CD14-positive monocyte (primary cell): ENCODE measurements at regions not wholly inside any gene's neighbourhood (a gene's known extent, or its start where the extent isn't known, plus 50 kb on each side); places are given as distances from the start of the nearest gene placed in this dataset.

ENCODE experiments used
- DNase-seq, 3 donors: peaks; one replicate each; pipeline ENCODE4 v3.0.0-alpha.2; 2011 to 2022
- H2AFZ ChIP-seq: 2 replicates; pipeline ENCODE4 v1.6.0; 2012; ENCODE audit warnings: mild to moderate bottlenecking, low read depth, low read length, inconsistent platforms; ENCODE audit not compliant: insufficient read depth, poor library complexity, severe bottlenecking
- H3K27ac ChIP-seq, 2 donors: 1 replicate in 1 of 2; 2 replicates in 1 of 2; pipeline ENCODE4 v1.5.1; 2012 to 2013; ENCODE audit warnings: low read length in 2 of 2, control low read depth in 1 of 2, inconsistent platforms in 1 of 2, low read depth in 1 of 2, mild to moderate bottlenecking in 1 of 2
- H3K27me3 ChIP-seq, 2 donors: one replicate each; pipeline versions ENCODE4 v1.6.0 to v1.6.1; 2011 to 2013; ENCODE audit warnings: low read length in 2 of 2; ENCODE audit not compliant: control insufficient read depth in 2 of 2, insufficient read depth in 2 of 2
- H3K36me3 ChIP-seq, 2 donors: replicated peaks in 1 of 2; 1 replicate in 1 of 2; 2 replicates in 1 of 2; pipeline versions ENCODE4 v1.5.1 to v1.6.1; 2012 to 2013; ENCODE audit warnings: low read length in 2 of 2, control low read depth in 1 of 2, inconsistent platforms in 1 of 2, mild to moderate bottlenecking in 1 of 2; ENCODE audit not compliant: insufficient read depth in 2 of 2, control insufficient read depth in 1 of 2
- H3K4me1 ChIP-seq, 2 donors: 1 replicate in 1 of 2; 2 replicates in 1 of 2; pipeline versions ENCODE4 v1.5.1 to v1.6.1; 2012 to 2013; ENCODE audit warnings: low read length in 2 of 2, control low read depth in 1 of 2, inconsistent platforms in 1 of 2, mild to moderate bottlenecking in 1 of 2, moderate library complexity in 1 of 2; ENCODE audit not compliant: insufficient read depth in 2 of 2, control insufficient read depth in 1 of 2
- H3K4me2 ChIP-seq: replicated peaks from 2 replicates; pipeline ENCODE3; 2012; ENCODE audit warnings: low read length, moderate library complexity, mild to moderate bottlenecking; ENCODE audit not compliant: poor library complexity, severe bottlenecking; ENCODE audit errors: extremely low read depth
- H3K4me3 ChIP-seq, 3 experiments: fragments of 200-600 bp in 1 of 3; sonication (generic) in 1 of 3; replicated peaks in 1 of 3; 1 replicate in 2 of 3; 2 replicates in 1 of 3; pipeline ENCODE4 v1.5.1; 2011 to 2013; ENCODE audit warnings: low read length in 3 of 3, mild to moderate bottlenecking in 3 of 3, control low read depth in 2 of 3, low read depth in 2 of 3, inconsistent platforms in 1 of 3, moderate library complexity in 1 of 3
- H3K79me2 ChIP-seq: 2 replicates; pipeline ENCODE4 v1.6.0; 2012; ENCODE audit warnings: mild to moderate bottlenecking, control low read depth, inconsistent platforms, low read length, moderate library complexity; ENCODE audit not compliant: insufficient read depth
- H3K9ac ChIP-seq: 2 replicates; pipeline ENCODE4 v1.6.0; 2017; ENCODE audit warnings: low read length, mild to moderate bottlenecking; ENCODE audit not compliant: insufficient read depth, poor library complexity, severe bottlenecking
- H3K9me3 ChIP-seq, 2 donors: replicated peaks in 1 of 2; 1 replicate in 1 of 2; 2 replicates in 1 of 2; pipeline versions ENCODE4 v1.5.1 to v1.6.1; 2012 to 2013; ENCODE audit warnings: low read length in 2 of 2, control low read depth in 1 of 2; ENCODE audit not compliant: control insufficient read depth in 1 of 2, insufficient read depth in 1 of 2
- H4K20me1 ChIP-seq: 2 replicates; pipeline ENCODE4 v1.6.0; 2012; ENCODE audit warnings: mild to moderate bottlenecking, low read length, control low read depth, moderate library complexity; ENCODE audit not compliant: insufficient read depth
- H3K27ac Mint-ChIP-seq, 7 donors: one replicate each; pipeline ENCODE4 v1.8.0; 2020; ENCODE audit warnings: mild to moderate bottlenecking in 7 of 7, mixed read lengths in 7 of 7, moderate library complexity in 6 of 7, inconsistent platforms in 2 of 7
- H3K27me3 Mint-ChIP-seq, 3 donors: one replicate each; pipeline ENCODE4 v1.8.0; 2021 to 2022; ENCODE audit warnings: low read depth in 3 of 3, mild to moderate bottlenecking in 3 of 3, mixed read lengths in 3 of 3, moderate library complexity in 3 of 3, inconsistent platforms in 1 of 3
- H3K36me3 Mint-ChIP-seq, 2 donors: one replicate each; pipeline ENCODE4 v1.8.0; 2020; ENCODE audit warnings: mixed read lengths in 2 of 2, inconsistent platforms in 1 of 2, mild to moderate bottlenecking in 1 of 2
- H3K4me1 Mint-ChIP-seq: one replicate; pipeline ENCODE4 v1.8.0; 2020; ENCODE audit warnings: mild to moderate bottlenecking, mixed read lengths
- H3K4me3 Mint-ChIP-seq, 2 donors: one replicate each; pipeline ENCODE4 v1.8.0; 2020; ENCODE audit warnings: mild to moderate bottlenecking in 2 of 2, mixed read lengths in 2 of 2, moderate library complexity in 1 of 2
- H3K9me3 Mint-ChIP-seq, 7 donors: one replicate each; pipeline ENCODE4 v1.8.0; 2020 to 2022; ENCODE audit warnings: mixed read lengths in 7 of 7, mild to moderate bottlenecking in 6 of 7, moderate library complexity in 6 of 7, inconsistent platforms in 2 of 7
- CTCF ChIP-seq: fragments of 200-600 bp; IDR thresholded peaks from one replicate; pipeline ENCODE4 v1.8.0; 2022; ENCODE audit warnings: antibody characterized with exemption, mild to moderate bottlenecking
- WGBS: methylation state at CpG from one replicate; pipeline ENCODE4 v1.1.5; 2013; ENCODE audit warnings: missing lambda C conversion rate; ENCODE audit not compliant: insufficient coverage; 5-methylcytosine and 5-hydroxymethylcytosine counted together
- intact Hi-C, 2 donors: fragments of 100-400 bp; cut with micrococcal nuclease; formaldehyde crosslinking; loops; one replicate each; pipeline versions ENCODE4 v1.15.0 to v1.15.1; 2023

GRCh38 chrY:21260325-21260724, 250.8 kb upstream of the RBMY1B start:
- H3K4me3 Mint-ChIP-seq: no peak overlapping the region
- H3K9me3 Mint-ChIP-seq: no peaks in the 10 kb centered on the region
- intact Hi-C loops: no loop called here
- no peaks in the 10 kb centered on the region for H3K27me3 ChIP-seq
- H3K4me1 ChIP-seq: no peaks in the 10 kb centered on the region
- no peak overlapping the region for H2AFZ ChIP-seq
- DNase-seq: peak in 2 of 3 donors; percentile 25 to 37
- H4K20me1 ChIP-seq: no peaks in the 10 kb centered on the region
- WGBS: 0% methylated on average over 1 of the region's 4 CpGs
- no peak overlapping the region for H3K27ac ChIP-seq
- H3K9ac ChIP-seq: no peak overlapping the region
- H3K36me3 Mint-ChIP-seq: no peaks in the 10 kb centered on the region
- H3K79me2 ChIP-seq: no peaks in the 10 kb centered on the region
- H3K36me3 ChIP-seq: no peaks in the 10 kb centered on the region
- H3K4me2 ChIP-seq: no peak overlapping the region
- peak; percentile 43 for TF ChIP-seq CTCF
- H3K27ac Mint-ChIP-seq: peak overlapping the region in 1 of 7 donors; percentile 21
- peaks cover 15% of the 10 kb centered on the region for H3K4me1 Mint-ChIP-seq
- no peaks in the 10 kb centered on the region for H3K27me3 Mint-ChIP-seq
- no peaks in the 10 kb centered on the region for H3K9me3 ChIP-seq
- H3K4me3 ChIP-seq: no peak overlapping the region

GRCh38 chrY:21261158-21261557, 250.0 kb upstream of the RBMY1B start:
- no peak overlapping the region for H3K4me2 ChIP-seq
- no peaks in the 10 kb centered on the region for H3K27me3 Mint-ChIP-seq
- peaks cover 15% of the 10 kb centered on the region for H3K4me1 Mint-ChIP-seq
- no peaks in the 10 kb centered on the region for H4K20me1 ChIP-seq
- H3K4me3 Mint-ChIP-seq: no peak overlapping the region
- H3K36me3 Mint-ChIP-seq: no peaks in the 10 kb centered on the region
- no peak overlapping the region for H2AFZ ChIP-seq
- H3K36me3 ChIP-seq: no peaks in the 10 kb centered on the region
- H3K9me3 ChIP-seq: no peaks in the 10 kb centered on the region
- no peaks in the 10 kb centered on the region for H3K79me2 ChIP-seq
- no peak for TF ChIP-seq CTCF
- no peak overlapping the region for H3K9ac ChIP-seq
- no peaks in the 10 kb centered on the region for H3K9me3 Mint-ChIP-seq
- H3K27ac Mint-ChIP-seq: no peak overlapping the region
- no peak overlapping the region for H3K4me3 ChIP-seq
- intact Hi-C loops: no loop called here
- no peak for DNase-seq
- H3K4me1 ChIP-seq: no peaks in the 10 kb centered on the region
- H3K27ac ChIP-seq: no peak overlapping the region
- H3K27me3 ChIP-seq: no peaks in the 10 kb centered on the region
- no CpG with 5 or more reads among the region's 4 CpGs for WGBS
